Sigmoid colon (tissue), 6 donors: ENCODE measurements at regions not wholly inside any gene's neighbourhood (a gene's known extent, or its start where the extent isn't known, plus 50 kb on each side); places are given as distances from the start of the nearest gene placed in this dataset.

Experiments
- DNase-seq: peaks from one replicate; pipeline ENCODE4 v3.0.0-alpha.2; 2019
- H3K27ac ChIP-seq, 4 donors: fragments of 200-600 bp; sonication (generic); one replicate each; pipeline ENCODE4 v1.5.1; 2016 to 2019; ENCODE audit warnings: mild to moderate bottlenecking in 1 of 4
- H3K27me3 ChIP-seq, 3 donors: fragments of 200-600 bp; sonication (generic); one replicate each; pipeline ENCODE4 v1.5.1; 2019; ENCODE audit warnings: mild to moderate bottlenecking in 1 of 3
- H3K36me3 ChIP-seq, 4 donors: fragments of 200-600 bp; sonication (generic); one replicate each; pipeline ENCODE4 v1.5.1; 2016 to 2019
- H3K4me1 ChIP-seq, 4 donors: fragments of 200-600 bp; sonication (generic); one replicate each; pipeline ENCODE4 v1.5.1; 2017 to 2019
- H3K4me3 ChIP-seq, 4 donors: fragments of 200-600 bp; sonication (generic); one replicate each; pipeline ENCODE4 v1.5.1; 2017 to 2019; ENCODE audit warnings: mild to moderate bottlenecking in 2 of 4, moderate library complexity in 1 of 4
- H3K9me3 ChIP-seq, 4 donors: fragments of 200-600 bp in 3 of 4; sonication (generic) in 3 of 4; one replicate each; pipeline versions ENCODE4 v1.5.1 to v1.6.1; 2013 to 2019
- CTCF ChIP-seq, 4 experiments: fragments of 450-650 bp in 3 of 4; fragments of 200-600 bp in 1 of 4; IDR thresholded peaks; one replicate each; pipeline ENCODE4 v1.5.1; 2016 to 2019; ENCODE audit warnings: antibody characterized with exemption in 4 of 4, mild to moderate bottlenecking in 3 of 4, moderate library complexity in 2 of 4
- EP300 ChIP-seq, 4 donors: sonication (generic); formaldehyde crosslinking; IDR thresholded peaks; one replicate each; pipeline ENCODE4 v1.6.1; 2017; ENCODE audit warnings: antibody characterized with exemption in 4 of 4
- POLR2A ChIP-seq, 2 donors: fragments of 450-650 bp; IDR thresholded peaks; one replicate each; pipeline ENCODE4 v1.6.1; 2016; ENCODE audit warnings: antibody characterized with exemption in 2 of 2, mild to moderate bottlenecking in 2 of 2, moderate library complexity in 2 of 2
- POLR2AphosphoS5 ChIP-seq, 4 donors: sonication (generic); formaldehyde crosslinking; IDR thresholded peaks; one replicate each; pipeline ENCODE4 v1.6.1; 2017; ENCODE audit warnings: antibody characterized with exemption in 4 of 4
- WGBS, 2 donors: extraction: QIAGEN DNeasy Blood & Tissue Kit; methylation state at CpG; one replicate each; pipeline ENCODE4 v1.1.7; 2013; 5-methylcytosine and 5-hydroxymethylcytosine counted together
- intact Hi-C: fragments of 100-400 bp; cut with DNase I; formaldehyde crosslinking; loops from one replicate; pipeline ENCODE4 v1.15.1; 2023
- donor health status: healthy with polysubstance abuse.
- donor health status: healthy.

- Histone ChIP-seq H3K4me3 (no peak overlapping the region), H3K9me3 (no peaks in the 10 kb centered on the region), H3K27me3 (no peaks in the 10 kb centered on the region), H3K4me1 (no peaks in the 10 kb centered on the region), H3K36me3 (peaks cover 0 to 13% (median 0%) of the 10 kb centered on the region in 4 donors), H3K27ac (no peak overlapping the region)
- TF ChIP-seq EP300 (IDR thresholded peaks at IDR 0.05) (no peak), CTCF (IDR thresholded peaks at IDR 0.05) (no peak), POLR2A (IDR thresholded peaks at IDR 0.05) (no peak), POLR2AphosphoS5 (IDR thresholded peaks at IDR 0.05) (no peak)
- intact Hi-C loops = no loop called here
- DNase-seq = no peak
These were observed 115.9 kb downstream of the KATNIP start for GRCh38 chr16:27665881-27666280.

GRCh38 chr16:27670071-27670810 lies 120.3 kb downstream of the KATNIP start:
- Histone ChIP-seq H3K4me3 (no peak overlapping the region), H3K9me3 (no peaks in the 10 kb centered on the region), H3K4me1 (no peaks in the 10 kb centered on the region), H3K36me3 (peaks cover 0 to 9% (median 0%) of the 10 kb centered on the region in 4 donors), H3K27me3 (no peaks in the 10 kb centered on the region), H3K27ac (no peak overlapping the region)
- WGBS, 2 donors = 75 to 87% methylated on average over 8 of the region's 8 CpGs
- DNase-seq = no peak
- TF ChIP-seq POLR2AphosphoS5 (IDR thresholded peaks at IDR 0.05) = no peak
- TF ChIP-seq POLR2A (IDR thresholded peaks at IDR 0.05) = no peak
- TF ChIP-seq EP300 (IDR thresholded peaks at IDR 0.05) = no peak
- intact Hi-C loops = no loop called here

GRCh38 chr16:27671410-27671809 lies 121.5 kb downstream of the KATNIP start:
- H3K4me1 ChIP-seq = no peaks in the 10 kb centered on the region
- H3K27me3 ChIP-seq = no peaks in the 10 kb centered on the region
- 94 to 95% methylated on average over 8 of the region's 8 CpGs for WGBS, 2 donors
- H3K9me3 ChIP-seq = no peaks in the 10 kb centered on the region
- DNase-seq = no peak
- H3K4me3 ChIP-seq = no peak overlapping the region
- H3K27ac ChIP-seq = no peak overlapping the region
- peaks cover 0 to 5% (median 0%) of the 10 kb centered on the region in 4 donors for H3K36me3 ChIP-seq
- intact Hi-C loops = no loop called here
- TF ChIP-seq CTCF (IDR thresholded peaks at IDR 0.05) (no peak), POLR2AphosphoS5 (IDR thresholded peaks at IDR 0.05) (no peak), EP300 (IDR thresholded peaks at IDR 0.05) (no peak), POLR2A (IDR thresholded peaks at IDR 0.05) (no peak)

GRCh38 chr16:27676839-27677238 lies 126.9 kb downstream of the KATNIP start:
- Histone ChIP-seq H3K4me1 (no peaks in the 10 kb centered on the region), H3K4me3 (no peak overlapping the region), H3K9me3 (no peaks in the 10 kb centered on the region), H3K27me3 (no peaks in the 10 kb centered on the region), H3K27ac (no peak overlapping the region), H3K36me3 (peaks cover 0 to 47% (median 16%) of the 10 kb centered on the region in 4 donors)
- no peak for DNase-seq
- 83 to 91% methylated on average over 4 of the region's 4 CpGs for WGBS, 2 donors
- no peak for TF ChIP-seq CTCF (IDR thresholded peaks at IDR 0.05)
- TF ChIP-seq EP300 (IDR thresholded peaks at IDR 0.05) = no peak
- TF ChIP-seq POLR2AphosphoS5 (IDR thresholded peaks at IDR 0.05) = no peak
- TF ChIP-seq POLR2A (IDR thresholded peaks at IDR 0.05) = no peak
- intact Hi-C loops = no loop called here

- Histone ChIP-seq H3K9me3 (no peaks in the 10 kb centered on the region), H3K4me3 (no peak overlapping the region), H3K4me1 (no peaks in the 10 kb centered on the region), H3K36me3 (peaks cover 0 to 51% (median 18%) of the 10 kb centered on the region in 4 donors), H3K27me3 (no peaks in the 10 kb centered on the region), H3K27ac (no peak overlapping the region)
- DNase-seq = no peak
- intact Hi-C loops = no loop called here
- 78 to 85% methylated on average over 3 of the region's 3 CpGs for WGBS, 2 donors
- TF ChIP-seq POLR2AphosphoS5 (IDR thresholded peaks at IDR 0.05) (no peak), CTCF (IDR thresholded peaks at IDR 0.05) (no peak), POLR2A (IDR thresholded peaks at IDR 0.05) (no peak), EP300 (IDR thresholded peaks at IDR 0.05) (no peak)
These were observed 127.3 kb downstream of the KATNIP start for GRCh38 chr16:27677263-27677662.
